IMR-90 (cell line): ENCODE measurements at regions not wholly inside any gene's neighbourhood (a gene's known extent, or its start where the extent isn't known, plus 50 kb on each side); places are given as distances from the start of the nearest gene placed in this dataset.
A peak's percentile ranks its signal among the peaks of the same experiment; 100 is the strongest.

Experiments
- ATAC-seq: fragments of 200-7000 bp; cut with Tn5 transposase; 2 replicates; pipeline ENCODE4 v1.9.1; 2020; ENCODE audit warnings: low read depth, mild to moderate bottlenecking, moderate library complexity
- BruUV-seq: library from RNA; stranded (reverse); fragments of 400-500 nt; replicated peaks from 2 replicates; lab custom pipeline; 2021; lab: Mats Ljungman, UMichigan
- CTCF ChIA-PET: fragments of 300-600 bp; formaldehyde crosslinking; extraction: SDS; loops from one replicate; lab custom pipeline; 2021; ENCODE audit warnings: antibody characterized with exemption; lab: Yijun Ruan, JAX
- POLR2A ChIA-PET: fragments of 300-600 bp; sonication (Branson Sonifier 250); formaldehyde crosslinking; loops from one replicate; lab custom pipeline; 2022; ENCODE audit warnings: antibody characterized with exemption; ENCODE audit not compliant: unreplicated experiment; lab: Charles Lee
- DNase-seq: peaks from one replicate; pipeline ENCODE4 v3.0.0; 2013
- H2AFZ ChIP-seq: replicated peaks from 2 replicates; pipeline ENCODE3; 2013; ENCODE audit warnings: low read length, mild to moderate bottlenecking; ENCODE audit not compliant: poor library complexity
- H2AK5ac ChIP-seq: 2 replicates; pipeline ENCODE4 v1.6.1; 2013; ENCODE audit warnings: low read depth, low read length, inconsistent platforms
- H2AK9ac ChIP-seq: replicated peaks from 2 replicates; pipeline ENCODE3; 2013; ENCODE audit warnings: mild to moderate bottlenecking, low read depth, low read length, moderate library complexity; ENCODE audit not compliant: poor library complexity
- H2BK120ac ChIP-seq: 2 replicates; pipeline ENCODE4 v1.6.1; 2013; ENCODE audit warnings: low read depth, low read length, inconsistent platforms
- H2BK15ac ChIP-seq: 3 replicates; pipeline ENCODE4 v1.6.1; 2013; ENCODE audit warnings: low read depth, low read length, inconsistent platforms
- H2BK20ac ChIP-seq: 2 replicates; pipeline ENCODE4 v1.6.1; 2013; ENCODE audit warnings: low read depth, mild to moderate bottlenecking, inconsistent platforms, low read length, moderate library complexity
- H2BK5ac ChIP-seq: 2 replicates; pipeline ENCODE4 v1.6.1; 2013; ENCODE audit warnings: mild to moderate bottlenecking, low read depth, low read length, inconsistent platforms; ENCODE audit not compliant: poor library complexity, severe bottlenecking
- H3K14ac ChIP-seq: replicated peaks from 2 replicates; pipeline ENCODE4 v1.6.1; 2013; ENCODE audit warnings: low read depth, low read length, inconsistent platforms
- H3K18ac ChIP-seq: 2 replicates; pipeline ENCODE4 v1.6.1; 2013; ENCODE audit warnings: low read depth, low read length, control low read depth
- H3K23ac ChIP-seq: 2 replicates; pipeline ENCODE4 v1.6.1; 2013; ENCODE audit warnings: low read depth, low read length, inconsistent platforms
- H3K27ac ChIP-seq: 2 replicates; pipeline ENCODE4 v1.5.1; 2013; ENCODE audit warnings: mild to moderate bottlenecking, control low read depth, low read length; ENCODE audit not compliant: insufficient read depth
- H3K27me3 ChIP-seq: 2 replicates; pipeline ENCODE4 v1.6.1; 2013; ENCODE audit warnings: low read length; ENCODE audit not compliant: control insufficient read depth, insufficient read depth
- H3K36me3 ChIP-seq: 2 replicates; pipeline ENCODE4 v1.6.1; 2013; ENCODE audit warnings: low read length, mixed read lengths; ENCODE audit not compliant: control insufficient read depth, insufficient read depth
- H3K4ac ChIP-seq: 2 replicates; pipeline ENCODE4 v1.6.1; 2013; ENCODE audit warnings: low read depth, low read length, inconsistent platforms
- H3K4me1 ChIP-seq: 2 replicates; pipeline ENCODE4 v1.6.1; 2013; ENCODE audit warnings: low read length, mixed read lengths; ENCODE audit not compliant: control insufficient read depth, insufficient read depth
- H3K4me2 ChIP-seq: 2 replicates; pipeline ENCODE4 v1.6.1; 2013; ENCODE audit warnings: low read depth, mild to moderate bottlenecking, control low read depth, low read length, moderate library complexity
- H3K4me3 ChIP-seq: 2 replicates; pipeline ENCODE4 v1.5.1; 2013; ENCODE audit warnings: low read depth, mild to moderate bottlenecking, control low read depth, low read length, moderate library complexity; ENCODE audit not compliant: insufficient read depth
- H3K56ac ChIP-seq: 2 replicates; pipeline ENCODE4 v1.6.1; 2013; ENCODE audit warnings: low read length, inconsistent platforms; ENCODE audit not compliant: insufficient read depth; ENCODE audit errors: extremely low read depth
- H3K79me1 ChIP-seq, 2 experiments: 2 replicates each; pipeline ENCODE4 v1.6.1; 2013; ENCODE audit warnings: low read length in 2 of 2, inconsistent platforms in 1 of 2, low read depth in 1 of 2
- H3K9ac ChIP-seq: 2 replicates; pipeline ENCODE4 v1.6.1; 2013; ENCODE audit warnings: low read depth, low read length, control low read depth
- H3K9me1 ChIP-seq: 2 replicates; pipeline ENCODE4 v1.6.1; 2013; ENCODE audit warnings: low read length, inconsistent platforms; ENCODE audit not compliant: insufficient read depth
- H3K9me3 ChIP-seq: 2 replicates; pipeline ENCODE4 v1.6.1; 2013; ENCODE audit warnings: low read length; ENCODE audit not compliant: control insufficient read depth, insufficient read depth
- H4K20me1 ChIP-seq: 2 replicates; pipeline ENCODE4 v1.6.1; 2013; ENCODE audit warnings: low read length, inconsistent platforms; ENCODE audit not compliant: insufficient read depth
- H4K5ac ChIP-seq: 2 replicates; pipeline ENCODE4 v1.6.1; 2013; ENCODE audit warnings: mild to moderate bottlenecking, low read depth, low read length, control low read depth
- H4K8ac ChIP-seq, 2 experiments: 2 replicates each; pipeline ENCODE4 v1.6.1; 2013; ENCODE audit warnings: low read depth in 2 of 2, low read length in 2 of 2, control low read depth in 1 of 2, inconsistent platforms in 1 of 2
- H4K91ac ChIP-seq: 2 replicates; pipeline ENCODE4 v1.6.1; 2013; ENCODE audit warnings: low read depth, low read length, inconsistent platforms; ENCODE audit not compliant: insufficient read depth
- BHLHE40 ChIP-seq: fragments of 150-350 bp; IDR thresholded peaks from 2 replicates; pipeline ENCODE4 v1.6.1; 2016; ENCODE audit warnings: mild to moderate bottlenecking, low read depth, low read length
- CEBPB ChIP-seq: IDR thresholded peaks from 2 replicates; pipeline ENCODE4 v1.6.1; 2012; ENCODE audit warnings: low read depth, low read length, improper control_type of control experiment
- CHD1 ChIP-seq: IDR thresholded peaks from 2 replicates; pipeline ENCODE4 v1.6.1; 2012; ENCODE audit warnings: low read depth, low read length, improper control_type of control experiment
- FOS ChIP-seq: fragments of 150-350 bp; IDR thresholded peaks from 2 replicates; pipeline ENCODE4 v1.6.1; 2016; ENCODE audit warnings: low read depth, low read length
- MAFK ChIP-seq: IDR thresholded peaks from 2 replicates; pipeline ENCODE4 v1.6.1; 2012; ENCODE audit warnings: low read depth, low read length, improper control_type of control experiment
- MAZ ChIP-seq: IDR thresholded peaks from 2 replicates; pipeline ENCODE4 v1.6.1; 2012; ENCODE audit warnings: low read depth, mild to moderate bottlenecking, low read length, improper control_type of control experiment, moderate library complexity, borderline replicate concordance
- MXI1 ChIP-seq: IDR thresholded peaks from 2 replicates; pipeline ENCODE4 v1.6.1; 2012; ENCODE audit warnings: low read depth, mild to moderate bottlenecking, low read length, moderate library complexity, borderline replicate concordance
- NFE2L2 ChIP-seq: fragments of 150-350 bp; IDR thresholded peaks from 2 replicates; pipeline ENCODE4 v1.6.1; 2016; ENCODE audit warnings: low read depth, mild to moderate bottlenecking, low read length
- POLR2A ChIP-seq: IDR thresholded peaks from 2 replicates; pipeline ENCODE4 v1.6.1; 2012; ENCODE audit warnings: mild to moderate bottlenecking, low read depth, low read length
- RAD21 ChIP-seq: IDR thresholded peaks from 2 replicates; pipeline ENCODE4 v1.6.1; 2012; ENCODE audit warnings: low read length, improper control_type of control experiment
- RCOR1 ChIP-seq: IDR thresholded peaks from 2 replicates; pipeline ENCODE4 v1.6.1; 2012; ENCODE audit warnings: mild to moderate bottlenecking, low read length, improper control_type of control experiment; ENCODE audit not compliant: insufficient replicate concordance
- RFX5 ChIP-seq: IDR thresholded peaks from 2 replicates; pipeline ENCODE4 v1.8.0; 2012; ENCODE audit warnings: low read depth, mild to moderate bottlenecking, low read length, moderate library complexity
- SMC3 ChIP-seq: fragments of 150-350 bp; IDR thresholded peaks from 2 replicates; pipeline ENCODE4 v1.6.1; 2016; ENCODE audit warnings: low read depth, mild to moderate bottlenecking, antibody characterized with exemption, low read length, moderate library complexity
- WGBS, 2 experiments: methylation state at CpG; one replicate each; pipeline versions ENCODE4 v1.1.5 to v1.1.7; 2013; ENCODE audit warnings: missing lambda C conversion rate in 2 of 2; ENCODE audit not compliant: insufficient read length in 1 of 2; ENCODE audit errors: extremely low coverage in 2 of 2; 5-methylcytosine and 5-hydroxymethylcytosine counted together
- dilution Hi-C: fragments of 300-500 bp; cut with HindIII; formaldehyde crosslinking; loops from one replicate; pipeline ENCODE4 v1.14.3; 2018; ENCODE audit warnings: low sequenced_read_pairs; ENCODE audit not compliant: unreplicated experiment
- in situ Hi-C: fragments of 300-500 bp; cut with MboI; formaldehyde crosslinking; loops from 3 replicates; pipeline ENCODE4 v1.14.3; 2019; ENCODE audit warnings: low sequenced_read_pairs, inconsistent platforms, mixed read lengths
- intact Hi-C: fragments of 100-400 bp; cut with micrococcal nuclease; formaldehyde crosslinking; loops from 2 replicates; pipeline ENCODE4 v1.10.0; 2022
- TF ChIP-seq, protein P1 (sequence below): conservative IDR thresholded peaks from 2 replicates; pipeline ENCODE4 v1.5.1; 2012; ENCODE audit warnings: mild to moderate bottlenecking, low read depth, low read length, improper control_type of control experiment
- TF ChIP-seq, protein P2 (sequence below): fragments of 150-350 bp; IDR thresholded peaks from 2 replicates; pipeline ENCODE4 v1.6.1; 2017; ENCODE audit warnings: mild to moderate bottlenecking, antibody characterized with exemption, low read length, low read depth
- TF ChIP-seq, protein P3 (sequence below): fragments of 150-350 bp; IDR thresholded peaks from 2 replicates; pipeline ENCODE4 v1.6.1; 2016; ENCODE audit warnings: low read depth, mild to moderate bottlenecking, low read length, moderate library complexity, borderline replicate concordance

DNA sequence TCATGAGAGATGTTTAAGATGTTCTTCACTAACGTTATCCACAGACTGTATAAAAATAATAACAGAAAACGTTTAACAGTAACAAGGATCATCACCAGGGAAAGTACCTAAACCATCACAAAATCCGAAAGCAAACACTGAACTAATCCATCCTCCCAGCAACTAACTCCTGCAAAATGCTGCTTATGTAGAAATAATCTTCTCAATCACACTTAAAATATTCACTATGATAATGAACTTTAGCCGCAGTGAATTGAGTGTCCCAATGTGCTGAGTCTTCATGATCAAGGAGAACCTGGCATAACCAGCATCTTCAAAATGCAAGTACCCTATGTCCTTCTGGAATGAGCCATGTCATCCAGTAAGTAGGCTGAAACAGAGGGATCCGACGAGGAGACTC, 166.1 kb downstream of the LTN1 start:
- ATAC-seq (no peak), DNase-seq (no peak)
- Histone ChIP-seq H2BK15ac (no peak overlapping the region), H3K23ac (no peak overlapping the region), H3K18ac (peak overlapping the region; percentile 36; the same call in 1 of the 2 replicates), H2BK120ac (no peak overlapping the region), H4K8ac (no peak overlapping the region), H2AK9ac (no peak overlapping the region), H2AK5ac (no peak overlapping the region), H3K79me1 (no peaks in the 10 kb centered on the region), H3K56ac (no peak overlapping the region), H3K9ac (no peak overlapping the region), H3K27ac (no peak overlapping the region), H4K20me1 (no peaks in the 10 kb centered on the region), H2BK5ac (peak overlapping the region; percentile 15), H3K4me2 (no peak overlapping the region), H3K4me3 (no peak overlapping the region), H3K36me3 (no peaks in the 10 kb centered on the region), H3K14ac (no peak overlapping the region), H3K4ac (no peak overlapping the region), H4K5ac (no peak overlapping the region), H2AFZ (no peak overlapping the region), H3K4me1 (peaks cover 13% of the 10 kb centered on the region), H2BK20ac (0 out of 2 replicates have a peak overlapping the region, but pooled peaks have one; percentile 24), H4K91ac (no peak overlapping the region), H3K9me3 (no peaks in the 10 kb centered on the region), H3K9me1 (no peaks in the 10 kb centered on the region), H3K27me3 (no peaks in the 10 kb centered on the region)
- CTCF ChIA-PET, result no interaction called here
- POLR2A ChIA-PET, result no interaction called here
- dilution Hi-C loops (no loop called here), intact Hi-C loops (no loop called here), in situ Hi-C loops (no loop called here)
- WGBS, 2 experiments, result no CpG with 5 or more reads among the region's 6 CpGs
- TF ChIP-seq RCOR1, result no peak
- no peak for TF ChIP-seq CHD1
- TF ChIP-seq FOS, result no peak
- TF ChIP-seq, protein P1, sequence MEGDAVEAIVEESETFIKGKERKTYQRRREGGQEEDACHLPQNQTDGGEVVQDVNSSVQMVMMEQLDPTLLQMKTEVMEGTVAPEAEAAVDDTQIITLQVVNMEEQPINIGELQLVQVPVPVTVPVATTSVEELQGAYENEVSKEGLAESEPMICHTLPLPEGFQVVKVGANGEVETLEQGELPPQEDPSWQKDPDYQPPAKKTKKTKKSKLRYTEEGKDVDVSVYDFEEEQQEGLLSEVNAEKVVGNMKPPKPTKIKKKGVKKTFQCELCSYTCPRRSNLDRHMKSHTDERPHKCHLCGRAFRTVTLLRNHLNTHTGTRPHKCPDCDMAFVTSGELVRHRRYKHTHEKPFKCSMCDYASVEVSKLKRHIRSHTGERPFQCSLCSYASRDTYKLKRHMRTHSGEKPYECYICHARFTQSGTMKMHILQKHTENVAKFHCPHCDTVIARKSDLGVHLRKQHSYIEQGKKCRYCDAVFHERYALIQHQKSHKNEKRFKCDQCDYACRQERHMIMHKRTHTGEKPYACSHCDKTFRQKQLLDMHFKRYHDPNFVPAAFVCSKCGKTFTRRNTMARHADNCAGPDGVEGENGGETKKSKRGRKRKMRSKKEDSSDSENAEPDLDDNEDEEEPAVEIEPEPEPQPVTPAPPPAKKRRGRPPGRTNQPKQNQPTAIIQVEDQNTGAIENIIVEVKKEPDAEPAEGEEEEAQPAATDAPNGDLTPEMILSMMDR, result no peak
- TF ChIP-seq RFX5, result no peak
- TF ChIP-seq MAFK, result no peak
- TF ChIP-seq POLR2A, result no peak
- no peak for TF ChIP-seq MAZ
- TF ChIP-seq, protein P2, sequence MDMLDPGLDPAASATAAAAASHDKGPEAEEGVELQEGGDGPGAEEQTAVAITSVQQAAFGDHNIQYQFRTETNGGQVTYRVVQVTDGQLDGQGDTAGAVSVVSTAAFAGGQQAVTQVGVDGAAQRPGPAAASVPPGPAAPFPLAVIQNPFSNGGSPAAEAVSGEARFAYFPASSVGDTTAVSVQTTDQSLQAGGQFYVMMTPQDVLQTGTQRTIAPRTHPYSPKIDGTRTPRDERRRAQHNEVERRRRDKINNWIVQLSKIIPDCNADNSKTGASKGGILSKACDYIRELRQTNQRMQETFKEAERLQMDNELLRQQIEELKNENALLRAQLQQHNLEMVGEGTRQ, result no peak
- no peak for TF ChIP-seq RAD21
- TF ChIP-seq NFE2L2, result no peak
- no peak for TF ChIP-seq MXI1
- TF ChIP-seq, protein P3, sequence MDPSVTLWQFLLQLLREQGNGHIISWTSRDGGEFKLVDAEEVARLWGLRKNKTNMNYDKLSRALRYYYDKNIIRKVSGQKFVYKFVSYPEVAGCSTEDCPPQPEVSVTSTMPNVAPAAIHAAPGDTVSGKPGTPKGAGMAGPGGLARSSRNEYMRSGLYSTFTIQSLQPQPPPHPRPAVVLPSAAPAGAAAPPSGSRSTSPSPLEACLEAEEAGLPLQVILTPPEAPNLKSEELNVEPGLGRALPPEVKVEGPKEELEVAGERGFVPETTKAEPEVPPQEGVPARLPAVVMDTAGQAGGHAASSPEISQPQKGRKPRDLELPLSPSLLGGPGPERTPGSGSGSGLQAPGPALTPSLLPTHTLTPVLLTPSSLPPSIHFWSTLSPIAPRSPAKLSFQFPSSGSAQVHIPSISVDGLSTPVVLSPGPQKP, result no peak
- no peak for TF ChIP-seq SMC3
- TF ChIP-seq CEBPB, result no peak
- TF ChIP-seq BHLHE40, result no peak
- no TSS peak for BruUV-seq
